ENCODE measurements at regions not wholly inside any gene's neighbourhood (a gene's known extent, or its start where the extent isn't known, plus 50 kb on each side); places are given as distances from the start of the nearest gene placed in this dataset.

GRCh38 chr4:166527500-166527899, 654.5 kb downstream of the TLL1 start:
- Histone ChIP-seq H3K4me3 (ENCODE audit: low read depth, low read length) (no peak overlapping the region), H3K9ac (no peak overlapping the region), H3K9me3 (ENCODE audit: control insufficient read depth, low read length) (no peaks in the 10 kb centered on the region), H3K36me3 (ENCODE audit: control insufficient read depth, insufficient read depth, low read length) (no peaks in the 10 kb centered on the region), H3K27me3 (ENCODE audit: control insufficient read depth, insufficient read depth, low read length) (no peaks in the 10 kb centered on the region), H3K4me2 (ENCODE audit: low read length) (no peak overlapping the region), H3K27ac (no peak overlapping the region), H3K79me2 (no peaks in the 10 kb centered on the region), H2AFZ (no peak overlapping the region), H3K4me1 (no peaks in the 10 kb centered on the region)
- TF ChIP-seq, protein P1, sequence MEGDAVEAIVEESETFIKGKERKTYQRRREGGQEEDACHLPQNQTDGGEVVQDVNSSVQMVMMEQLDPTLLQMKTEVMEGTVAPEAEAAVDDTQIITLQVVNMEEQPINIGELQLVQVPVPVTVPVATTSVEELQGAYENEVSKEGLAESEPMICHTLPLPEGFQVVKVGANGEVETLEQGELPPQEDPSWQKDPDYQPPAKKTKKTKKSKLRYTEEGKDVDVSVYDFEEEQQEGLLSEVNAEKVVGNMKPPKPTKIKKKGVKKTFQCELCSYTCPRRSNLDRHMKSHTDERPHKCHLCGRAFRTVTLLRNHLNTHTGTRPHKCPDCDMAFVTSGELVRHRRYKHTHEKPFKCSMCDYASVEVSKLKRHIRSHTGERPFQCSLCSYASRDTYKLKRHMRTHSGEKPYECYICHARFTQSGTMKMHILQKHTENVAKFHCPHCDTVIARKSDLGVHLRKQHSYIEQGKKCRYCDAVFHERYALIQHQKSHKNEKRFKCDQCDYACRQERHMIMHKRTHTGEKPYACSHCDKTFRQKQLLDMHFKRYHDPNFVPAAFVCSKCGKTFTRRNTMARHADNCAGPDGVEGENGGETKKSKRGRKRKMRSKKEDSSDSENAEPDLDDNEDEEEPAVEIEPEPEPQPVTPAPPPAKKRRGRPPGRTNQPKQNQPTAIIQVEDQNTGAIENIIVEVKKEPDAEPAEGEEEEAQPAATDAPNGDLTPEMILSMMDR (IDR thresholded peaks at IDR 0.05), result no peak

DNA sequence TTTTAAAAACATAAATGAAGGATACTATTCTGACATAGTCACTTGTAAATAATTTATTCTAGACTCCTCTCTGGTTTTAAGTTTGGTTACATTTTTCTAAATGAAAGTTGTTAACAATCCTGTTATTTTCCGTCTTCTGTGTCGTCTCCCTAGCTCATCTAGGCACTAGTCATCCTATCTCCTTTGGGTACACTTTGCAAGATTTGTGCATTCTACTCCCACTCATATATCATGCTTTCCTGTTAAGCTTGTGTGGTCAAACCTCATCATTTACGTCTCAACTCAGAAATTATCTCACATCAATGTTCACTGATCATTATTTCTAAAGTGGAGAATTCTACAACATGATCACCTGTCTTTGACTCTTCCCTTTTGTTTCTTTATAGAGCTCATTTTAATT, 658.7 kb downstream of the TLL1 start:
- Histone ChIP-seq H3K9ac (no peak overlapping the region), H3K27me3 (ENCODE audit: control insufficient read depth, insufficient read depth, low read length) (no peaks in the 10 kb centered on the region), H3K9me3 (ENCODE audit: control insufficient read depth, low read length) (no peaks in the 10 kb centered on the region), H2AFZ (no peak overlapping the region), H3K4me1 (no peaks in the 10 kb centered on the region), H3K4me2 (ENCODE audit: low read length) (no peak overlapping the region), H3K79me2 (no peaks in the 10 kb centered on the region), H3K27ac (no peak overlapping the region), H3K36me3 (ENCODE audit: control insufficient read depth, insufficient read depth, low read length) (no peaks in the 10 kb centered on the region), H3K4me3 (ENCODE audit: low read depth, low read length) (no peak overlapping the region)
- TF ChIP-seq, protein P1 (IDR thresholded peaks at IDR 0.05), result no peak

DNA sequence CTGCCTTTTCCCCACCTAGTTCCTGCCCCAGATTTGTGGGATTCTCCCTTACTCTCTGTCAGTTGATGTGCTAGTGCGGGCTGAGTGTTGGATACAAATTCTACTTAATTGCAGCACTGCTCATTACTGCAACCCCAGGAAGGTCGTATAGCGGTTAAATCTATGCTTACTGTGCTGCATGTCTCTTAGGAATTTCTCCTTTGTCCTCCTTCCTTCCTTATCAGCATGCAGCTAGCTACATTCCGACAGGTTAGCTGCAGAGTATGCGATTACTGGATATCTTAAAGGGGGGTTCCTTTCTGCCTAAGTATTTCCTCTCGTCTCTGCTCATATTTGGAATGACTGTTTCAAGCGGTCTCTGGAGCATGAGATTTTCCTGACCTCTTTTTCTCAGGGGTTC, 662.8 kb downstream of the TLL1 start:
- Histone ChIP-seq H3K4me1 (no peaks in the 10 kb centered on the region), H3K4me2 (ENCODE audit: low read length) (no peak overlapping the region), H3K9ac (no peak overlapping the region), H3K9me3 (ENCODE audit: control insufficient read depth, low read length) (no peaks in the 10 kb centered on the region), H3K4me3 (ENCODE audit: low read depth, low read length) (no peak overlapping the region), H3K36me3 (ENCODE audit: control insufficient read depth, insufficient read depth, low read length) (no peaks in the 10 kb centered on the region), H2AFZ (no peak overlapping the region), H3K79me2 (no peaks in the 10 kb centered on the region), H3K27me3 (ENCODE audit: control insufficient read depth, insufficient read depth, low read length) (no peaks in the 10 kb centered on the region), H3K27ac (no peak overlapping the region)
- TF ChIP-seq, protein P1 (IDR thresholded peaks at IDR 0.05), result no peak

- no peaks in the 10 kb centered on the region for H3K9me3 ChIP-seq (ENCODE audit: control insufficient read depth, low read length)
- no peaks in the 10 kb centered on the region for H3K36me3 ChIP-seq (ENCODE audit: control insufficient read depth, insufficient read depth, low read length)
- H2AFZ ChIP-seq, result no peak overlapping the region
- H3K27ac ChIP-seq, result no peak overlapping the region
- no peaks in the 10 kb centered on the region for H3K4me1 ChIP-seq
- no peak overlapping the region for H3K4me3 ChIP-seq (ENCODE audit: low read depth, low read length)
- H3K9ac ChIP-seq, result no peak overlapping the region
- no peaks in the 10 kb centered on the region for H3K27me3 ChIP-seq (ENCODE audit: control insufficient read depth, insufficient read depth, low read length)
- H3K4me2 ChIP-seq (ENCODE audit: low read length), result no peak overlapping the region
- TF ChIP-seq, protein P1 (IDR thresholded peaks at IDR 0.05), result no peak
- H3K79me2 ChIP-seq, result no peaks in the 10 kb centered on the region
Observed at GRCh38 chr4:166538491-166539005, 665.5 kb downstream of the TLL1 start.

DNA sequence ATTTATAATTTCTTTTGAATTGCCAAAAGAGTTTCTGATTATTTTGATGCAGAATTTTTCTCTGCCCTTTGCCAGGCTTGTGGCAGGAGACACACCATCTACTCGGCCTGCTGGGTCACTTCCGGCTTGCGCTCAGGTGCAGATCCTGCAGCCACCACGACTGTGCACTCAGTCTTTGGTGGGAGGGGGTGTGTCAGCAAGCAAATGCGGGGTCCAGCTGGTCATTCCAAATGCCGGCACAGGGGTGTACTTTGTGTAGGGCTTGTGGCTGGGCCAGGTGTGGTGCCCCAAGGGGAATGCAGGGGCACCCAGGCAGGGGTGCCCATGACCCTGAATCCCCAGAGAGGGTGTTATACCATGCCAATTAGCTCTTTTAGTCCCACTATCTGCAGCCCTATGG, 673.0 kb downstream of the TLL1 start:
- no peak overlapping the region for H3K9ac ChIP-seq
- H3K9me3 ChIP-seq (ENCODE audit: control insufficient read depth, low read length), result no peaks in the 10 kb centered on the region
- TF ChIP-seq, protein P1 (IDR thresholded peaks at IDR 0.05), result no peak
- H3K27ac ChIP-seq, result no peak overlapping the region
- H3K4me1 ChIP-seq, result no peaks in the 10 kb centered on the region
- no peaks in the 10 kb centered on the region for H3K27me3 ChIP-seq (ENCODE audit: control insufficient read depth, insufficient read depth, low read length)
- no peaks in the 10 kb centered on the region for H3K79me2 ChIP-seq
- H3K4me2 ChIP-seq (ENCODE audit: low read length), result no peak overlapping the region
- H3K36me3 ChIP-seq (ENCODE audit: control insufficient read depth, insufficient read depth, low read length), result no peaks in the 10 kb centered on the region
- H3K4me3 ChIP-seq (ENCODE audit: low read depth, low read length), result no peak overlapping the region
- H2AFZ ChIP-seq, result no peak overlapping the region

All from parathyroid adenoma (tissue), 2 donors.